H1 (cell line): ENCODE measurements at regions not wholly inside any gene's neighbourhood (a gene's known extent, or its start where the extent isn't known, plus 50 kb on each side); places are given as distances from the start of the nearest gene placed in this dataset.

Experiments
- BCL11A ChIP-seq, 2 experiments: IDR thresholded peaks; one replicate each; pipeline ENCODE4 v1.6.1; 2011; ENCODE audit warnings: low read depth in 2 of 2, low read length in 2 of 2, mild to moderate bottlenecking in 2 of 2
- RAD21 ChIP-seq, 2 experiments: IDR thresholded peaks in 1 of 2; conservative IDR thresholded peaks in 1 of 2; 2 replicates each; pipeline ENCODE4 v1.6.1; 2011; ENCODE audit warnings: low read depth in 2 of 2, low read length in 2 of 2, improper control_type of control experiment in 1 of 2, inconsistent platforms in 1 of 2, mild to moderate bottlenecking in 1 of 2, moderate library complexity in 1 of 2
- SP2 ChIP-seq: IDR thresholded peaks from 2 replicates; pipeline ENCODE4 v1.6.1; 2012; ENCODE audit warnings: mild to moderate bottlenecking, low read length, inconsistent platforms

DNA sequence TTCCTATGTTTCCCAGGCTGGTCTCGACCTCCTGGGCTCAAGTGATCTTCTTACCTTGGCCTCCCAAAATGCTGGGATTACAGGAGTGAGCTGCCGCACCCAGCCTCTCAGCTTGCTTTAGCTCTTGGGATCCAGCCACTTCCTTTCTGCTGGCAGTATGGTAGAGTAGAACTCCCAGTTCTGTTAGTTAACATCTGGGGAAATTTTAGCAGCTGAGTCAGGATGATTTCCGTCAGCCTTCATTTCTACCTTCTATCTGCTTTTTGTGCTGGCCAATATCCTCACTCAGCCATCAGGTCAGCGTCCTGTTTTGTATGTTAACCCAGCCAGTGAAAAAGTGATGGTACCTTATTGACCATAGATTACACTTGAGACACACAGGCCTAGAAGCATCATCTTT is 59.3 kb upstream of the GPC4 start (continued):
- no peak for TF ChIP-seq RAD21 (IDR thresholded peaks at IDR 0.05 in 1 of 2, conservative IDR thresholded peaks at IDR 0.05 in 1 of 2; ENCODE audit: low read depth in 2 of 2, low read length in 2 of 2)
- TF ChIP-seq SP2: no peak
- TF ChIP-seq BCL11A (IDR thresholded peaks at IDR 0.05; ENCODE audit: low read depth in 2 of 2, low read length in 2 of 2): no peak
